ENCODE measurements at regions not wholly inside any gene's neighbourhood (a gene's known extent, or its start where the extent isn't known, plus 50 kb on each side); places are given as distances from the start of the nearest gene placed in this dataset.
A peak's percentile ranks its signal among the peaks of the same experiment; 100 is the strongest.
"Not testable (repeated sequence)": the region's sequence is repeated elsewhere in the genome, so short reads cannot be mapped to it uniquely, and the experiment has no call there.

GRCh38 chr4:106563637-106564036 lies 195.1 kb upstream of the GIMD1 start:
- H3K9me3 ChIP-seq (ENCODE audit: control insufficient read depth, low read length); H3K27me3 ChIP-seq (ENCODE audit: control insufficient read depth, insufficient read depth); ATAC-seq; H3K27ac ChIP-seq (ENCODE audit: low read length); intact Hi-C loops (cut with DNase I); H3K4me3 ChIP-seq (ENCODE audit: low read length); H3K4me1 ChIP-seq (ENCODE audit: control insufficient read depth, insufficient read depth, low read length): not testable (repeated sequence)
- DNase-seq = peak in 1 of 3 donors; percentile 23
- 91% methylated on average over 11 of the region's 11 CpGs for WGBS

- Histone ChIP-seq H3K9me3 (ENCODE audit: control insufficient read depth, low read length) (no peaks in the 10 kb centered on the region), H3K4me1 (ENCODE audit: control insufficient read depth, insufficient read depth, low read length) (no peaks in the 10 kb centered on the region), H3K27ac (ENCODE audit: low read length) (no peak overlapping the region), H3K27me3 (ENCODE audit: control insufficient read depth, insufficient read depth) (no peaks in the 10 kb centered on the region), H3K4me3 (ENCODE audit: low read length) (no peak overlapping the region)
- ATAC-seq (no peak), DNase-seq (no peak)
- WGBS = 96% methylated on average over 2 of the region's 2 CpGs
- intact Hi-C loops (cut with DNase I) = no loop called here
These were observed 183.1 kb upstream of the GIMD1 start for GRCh38 chr4:106551724-106552123.

- DNase-seq = no peak
These were observed 180.0 kb upstream of the GIMD1 start for GRCh38 chr4:106548446-106549044.

GRCh38 chr4:106546370-106546769 lies 177.8 kb upstream of the GIMD1 start:
- ATAC-seq (no peak), DNase-seq (no peak)
- intact Hi-C loops (cut with DNase I) = no loop called here
- no peaks in the 10 kb centered on the region for H3K9me3 ChIP-seq (ENCODE audit: control insufficient read depth, low read length)
- no peaks in the 10 kb centered on the region for H3K27me3 ChIP-seq (ENCODE audit: control insufficient read depth, insufficient read depth)
- no peak overlapping the region for H3K4me3 ChIP-seq (ENCODE audit: low read length)
- 79% methylated on average over 1 of the region's 1 CpG for WGBS
- no peaks in the 10 kb centered on the region for H3K4me1 ChIP-seq (ENCODE audit: control insufficient read depth, insufficient read depth, low read length)
- H3K27ac ChIP-seq (ENCODE audit: low read length) = no peak overlapping the region

More at GRCh38 chr4:106548446-106549044, 180.0 kb upstream of the GIMD1 start:
- Histone ChIP-seq H3K27ac (ENCODE audit: low read length) (no peak overlapping the region), H3K4me3 (ENCODE audit: low read length) (no peak overlapping the region), H3K27me3 (ENCODE audit: control insufficient read depth, insufficient read depth) (no peaks in the 10 kb centered on the region), H3K9me3 (ENCODE audit: control insufficient read depth, low read length) (no peaks in the 10 kb centered on the region), H3K4me1 (ENCODE audit: control insufficient read depth, insufficient read depth, low read length) (no peaks in the 10 kb centered on the region)
- 78% methylated on average over 1 of the region's 1 CpG for WGBS
- intact Hi-C loops (cut with DNase I) = no loop called here
- no peak for ATAC-seq

GRCh38 chr4:106542609-106543008 lies 174.0 kb upstream of the GIMD1 start:
- H3K4me1 ChIP-seq (ENCODE audit: control insufficient read depth, insufficient read depth, low read length); H3K27ac ChIP-seq (ENCODE audit: low read length); H3K9me3 ChIP-seq (ENCODE audit: control insufficient read depth, low read length); intact Hi-C loops (cut with DNase I); DNase-seq; H3K4me3 ChIP-seq (ENCODE audit: low read length); ATAC-seq; H3K27me3 ChIP-seq (ENCODE audit: control insufficient read depth, insufficient read depth): not testable (repeated sequence)
- WGBS = 33% methylated on average over 1 of the region's 1 CpG

GRCh38 chr4:106541253-106541652 lies 172.7 kb upstream of the GIMD1 start:
- no peaks in the 10 kb centered on the region for H3K9me3 ChIP-seq (ENCODE audit: control insufficient read depth, low read length)
- no peaks in the 10 kb centered on the region for H3K27me3 ChIP-seq (ENCODE audit: control insufficient read depth, insufficient read depth)
- no peak overlapping the region for H3K4me3 ChIP-seq (ENCODE audit: low read length)
- intact Hi-C loops (cut with DNase I) = no loop called here
- no peak for DNase-seq
- no peaks in the 10 kb centered on the region for H3K4me1 ChIP-seq (ENCODE audit: control insufficient read depth, insufficient read depth, low read length)
- no peak overlapping the region for H3K27ac ChIP-seq (ENCODE audit: low read length)
- no peak for ATAC-seq
- WGBS = 68% methylated on average over 2 of the region's 2 CpGs

- intact Hi-C loops (cut with DNase I) = no loop called here
- H3K27ac ChIP-seq (ENCODE audit: low read length) = no peak overlapping the region
- ATAC-seq (no peak), DNase-seq (no peak)
- H3K4me1 ChIP-seq (ENCODE audit: control insufficient read depth, insufficient read depth, low read length) = no peaks in the 10 kb centered on the region
- H3K4me3 ChIP-seq (ENCODE audit: low read length) = no peak overlapping the region
- H3K9me3 ChIP-seq (ENCODE audit: control insufficient read depth, low read length) = no peaks in the 10 kb centered on the region
- no peaks in the 10 kb centered on the region for H3K27me3 ChIP-seq (ENCODE audit: control insufficient read depth, insufficient read depth)
These were observed 162.2 kb upstream of the GIMD1 start for GRCh38 chr4:106530821-106531220.

GRCh38 chr4:106530024-106530361 lies 161.4 kb upstream of the GIMD1 start:
- Histone ChIP-seq H3K27ac (ENCODE audit: low read length) (no peak overlapping the region), H3K4me3 (ENCODE audit: low read length) (no peak overlapping the region), H3K4me1 (ENCODE audit: control insufficient read depth, insufficient read depth, low read length) (no peaks in the 10 kb centered on the region), H3K27me3 (ENCODE audit: control insufficient read depth, insufficient read depth) (no peaks in the 10 kb centered on the region), H3K9me3 (ENCODE audit: control insufficient read depth, low read length) (no peaks in the 10 kb centered on the region)
- 62% methylated on average over 1 of the region's 1 CpG for WGBS
- DNase-seq (no peak), ATAC-seq (no peak)
- intact Hi-C loops (cut with DNase I) = no loop called here

GRCh38 chr4:106529348-106530023 lies 160.9 kb upstream of the GIMD1 start:
- no peaks in the 10 kb centered on the region for H3K4me1 ChIP-seq (ENCODE audit: control insufficient read depth, insufficient read depth, low read length)
- 75% methylated on average over 2 of the region's 2 CpGs for WGBS

GRCh38 chr4:106527316-106527715 lies 158.7 kb upstream of the GIMD1 start:
- no peak overlapping the region for H3K27ac ChIP-seq (ENCODE audit: low read length)
- ATAC-seq (no peak), DNase-seq (no peak)
- no peaks in the 10 kb centered on the region for H3K4me1 ChIP-seq (ENCODE audit: control insufficient read depth, insufficient read depth, low read length)
- intact Hi-C loops (cut with DNase I) = no loop called here
- 89% methylated on average over 2 of the region's 2 CpGs for WGBS
- H3K27me3 ChIP-seq (ENCODE audit: control insufficient read depth, insufficient read depth) = no peaks in the 10 kb centered on the region
- H3K9me3 ChIP-seq (ENCODE audit: control insufficient read depth, low read length) = no peaks in the 10 kb centered on the region
- no peak overlapping the region for H3K4me3 ChIP-seq (ENCODE audit: low read length)

More at GRCh38 chr4:106529348-106530023, 160.9 kb upstream of the GIMD1 start:
- Histone ChIP-seq H3K9me3 (ENCODE audit: control insufficient read depth, low read length) (no peaks in the 10 kb centered on the region), H3K4me3 (ENCODE audit: low read length) (no peak overlapping the region), H3K27ac (ENCODE audit: low read length) (no peak overlapping the region), H3K27me3 (ENCODE audit: control insufficient read depth, insufficient read depth) (no peaks in the 10 kb centered on the region)
- intact Hi-C loops (cut with DNase I) = no loop called here
- no peak for ATAC-seq
- DNase-seq = no peak

GRCh38 chr4:106525425-106525824 lies 156.8 kb upstream of the GIMD1 start:
- H3K4me1 ChIP-seq (ENCODE audit: control insufficient read depth, insufficient read depth, low read length); ATAC-seq; H3K9me3 ChIP-seq (ENCODE audit: control insufficient read depth, low read length); intact Hi-C loops (cut with DNase I); H3K27me3 ChIP-seq (ENCODE audit: control insufficient read depth, insufficient read depth); H3K27ac ChIP-seq (ENCODE audit: low read length); H3K4me3 ChIP-seq (ENCODE audit: low read length): not testable (repeated sequence)
- DNase-seq = peak in 2 of 3 donors; percentile 31 to 37
- WGBS = 95% methylated on average over 27 of the region's 27 CpGs

- ATAC-seq; H3K4me3 ChIP-seq (ENCODE audit: low read length); H3K27ac ChIP-seq (ENCODE audit: low read length); H3K4me1 ChIP-seq (ENCODE audit: control insufficient read depth, insufficient read depth, low read length); intact Hi-C loops (cut with DNase I); H3K27me3 ChIP-seq (ENCODE audit: control insufficient read depth, insufficient read depth); H3K9me3 ChIP-seq (ENCODE audit: control insufficient read depth, low read length): not testable (repeated sequence)
- 79% methylated on average over 8 of the region's 8 CpGs for WGBS
- DNase-seq = peak in 1 of 3 donors; percentile 16
These were observed 156.2 kb upstream of the GIMD1 start for GRCh38 chr4:106524772-106525171.

All from right cardiac atrium (tissue), 5 donors.